Thymus (tissue), 11 donors: ENCODE measurements at regions not wholly inside any gene's neighbourhood (a gene's known extent, or its start where the extent isn't known, plus 50 kb on each side); places are given as distances from the start of the nearest gene placed in this dataset.
"Not testable (repeated sequence)": the region's sequence is repeated elsewhere in the genome, so short reads cannot be mapped to it uniquely, and the experiment has no call there.

ENCODE experiments used
- DNase-seq, 9 donors: peaks; one replicate each; pipeline ENCODE4 v3.0.0-alpha.2; 2013; ENCODE audit warnings: low spot score in 9 of 9, low read depth in 6 of 9, missing footprints in 1 of 9
- H3K27ac ChIP-seq, 2 donors: one replicate each; pipeline ENCODE4 v1.5.1; 2013; ENCODE audit warnings: control low read depth in 1 of 2, low read depth in 1 of 2, low read length in 1 of 2, mild to moderate bottlenecking in 1 of 2, moderate library complexity in 1 of 2
- H3K27me3 ChIP-seq, 2 donors: one replicate each; pipeline ENCODE4 v1.5.1; 2013; ENCODE audit warnings: low read length in 1 of 2; ENCODE audit not compliant: control insufficient read depth in 2 of 2, insufficient read depth in 1 of 2
- H3K36me3 ChIP-seq, 2 donors: one replicate each; pipeline ENCODE4 v1.5.1; 2013; ENCODE audit warnings: low read length in 1 of 2, mild to moderate bottlenecking in 1 of 2, moderate library complexity in 1 of 2; ENCODE audit not compliant: control insufficient read depth in 2 of 2, insufficient read depth in 2 of 2
- H3K4me1 ChIP-seq, 2 donors: one replicate each; pipeline ENCODE4 v1.5.1; 2013; ENCODE audit warnings: low read length in 2 of 2; ENCODE audit not compliant: control insufficient read depth in 2 of 2, insufficient read depth in 2 of 2
- H3K4me3 ChIP-seq, 2 donors: one replicate each; pipeline ENCODE4 v1.5.1; 2013; ENCODE audit warnings: low read length in 2 of 2, control low read depth in 1 of 2, mild to moderate bottlenecking in 1 of 2
- H3K9me3 ChIP-seq, 2 donors: one replicate each; pipeline ENCODE4 v1.5.1; 2013; ENCODE audit warnings: low read length in 1 of 2, mild to moderate bottlenecking in 1 of 2; ENCODE audit not compliant: control insufficient read depth in 2 of 2, insufficient read depth in 1 of 2
- WGBS: extraction: QIAGEN DNeasy Blood & Tissue Kit; methylation state at CpG from one replicate; pipeline ENCODE4 v1.1.7; 2013; 5-methylcytosine and 5-hydroxymethylcytosine counted together
- donor health status: healthy.

DNA sequence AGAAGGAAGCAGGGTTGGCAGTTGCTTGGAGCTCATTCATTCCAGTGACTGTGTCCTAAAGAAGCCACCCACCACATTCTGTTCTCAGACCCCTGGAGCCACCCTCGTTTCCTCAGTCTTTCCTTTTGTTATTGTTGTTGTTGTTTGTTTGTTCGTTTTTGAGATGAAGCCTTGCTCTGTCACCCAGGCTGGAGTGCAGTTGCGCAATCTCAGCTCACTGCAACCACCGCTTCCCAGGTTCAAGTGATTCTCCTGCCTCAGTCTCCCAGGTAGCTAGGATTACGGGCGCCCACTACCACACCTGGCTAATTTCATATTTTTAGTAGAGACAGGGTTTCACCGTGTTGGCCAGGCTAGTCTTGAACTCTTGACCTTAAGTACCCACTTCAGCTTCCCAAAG is 72.7 kb upstream of the ESRRB start:
- 92% methylated on average over 7 of the region's 7 CpGs for WGBS
- H3K36me3 ChIP-seq, H3K27me3 ChIP-seq, DNase-seq, H3K4me3 ChIP-seq, H3K27ac ChIP-seq, H3K9me3 ChIP-seq, H3K4me1 ChIP-seq: not testable (repeated sequence)

GRCh38 chr14:76304536-76305267 is 71.2 kb upstream of the ESRRB start:
- DNase-seq: no peak
- Histone ChIP-seq H3K9me3 (no peaks in the 10 kb centered on the region), H3K4me1 (no peaks in the 10 kb centered on the region), H3K36me3 (no peaks in the 10 kb centered on the region), H3K27me3 (peaks cover 0 to 7% of the 10 kb centered on the region in 2 donors), H3K27ac (no peak overlapping the region), H3K4me3 (no peak overlapping the region)
- WGBS: 80% methylated on average over 7 of the region's 7 CpGs

DNA sequence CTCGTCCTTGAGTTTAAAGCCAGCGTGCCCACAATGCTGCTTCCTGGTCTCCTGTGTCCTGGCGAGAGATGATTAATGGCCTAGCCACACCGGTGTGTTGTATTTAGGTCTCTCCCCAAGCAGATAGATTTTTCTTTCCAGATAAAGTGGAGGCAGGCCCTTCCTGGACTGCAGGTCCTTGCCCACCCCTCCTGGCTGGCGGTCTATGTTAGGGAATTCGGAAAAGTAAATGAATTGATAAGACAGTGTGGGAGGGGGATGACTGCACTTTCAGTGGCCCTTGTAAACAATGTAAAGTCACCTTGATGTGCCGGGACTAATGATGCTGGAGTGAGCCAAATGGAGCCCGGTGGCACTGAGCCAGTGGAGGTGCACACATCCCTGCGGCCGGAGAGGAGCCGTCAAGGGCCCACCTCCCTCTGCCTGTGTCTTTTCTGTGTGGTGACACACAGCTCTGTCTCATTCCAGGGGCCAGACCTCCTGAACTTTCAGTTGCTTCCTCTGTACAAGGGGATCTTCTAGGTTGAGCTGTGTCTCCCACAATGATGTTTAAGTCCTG is 70.6 kb upstream of the ESRRB start:
- H3K27ac ChIP-seq: no peak overlapping the region
- no peaks in the 10 kb centered on the region for H3K4me1 ChIP-seq
- no peaks in the 10 kb centered on the region for H3K36me3 ChIP-seq
- H3K27me3 ChIP-seq: peaks cover 3 to 14% of the 10 kb centered on the region in 2 donors
- no peak for DNase-seq
- 67% methylated on average over 11 of the region's 11 CpGs for WGBS
- no peak overlapping the region for H3K4me3 ChIP-seq
- H3K9me3 ChIP-seq: no peaks in the 10 kb centered on the region

- Histone ChIP-seq H3K9me3 (no peaks in the 10 kb centered on the region), H3K27me3 (peaks cover 3 to 21% of the 10 kb centered on the region in 2 donors), H3K4me1 (no peaks in the 10 kb centered on the region), H3K27ac (no peak overlapping the region), H3K4me3 (no peak overlapping the region), H3K36me3 (no peaks in the 10 kb centered on the region)
- DNase-seq: no peak
- 93% methylated on average over 12 of the region's 12 CpGs for WGBS
Observed at GRCh38 chr14:76306131-76306530, 69.8 kb upstream of the ESRRB start.

DNA sequence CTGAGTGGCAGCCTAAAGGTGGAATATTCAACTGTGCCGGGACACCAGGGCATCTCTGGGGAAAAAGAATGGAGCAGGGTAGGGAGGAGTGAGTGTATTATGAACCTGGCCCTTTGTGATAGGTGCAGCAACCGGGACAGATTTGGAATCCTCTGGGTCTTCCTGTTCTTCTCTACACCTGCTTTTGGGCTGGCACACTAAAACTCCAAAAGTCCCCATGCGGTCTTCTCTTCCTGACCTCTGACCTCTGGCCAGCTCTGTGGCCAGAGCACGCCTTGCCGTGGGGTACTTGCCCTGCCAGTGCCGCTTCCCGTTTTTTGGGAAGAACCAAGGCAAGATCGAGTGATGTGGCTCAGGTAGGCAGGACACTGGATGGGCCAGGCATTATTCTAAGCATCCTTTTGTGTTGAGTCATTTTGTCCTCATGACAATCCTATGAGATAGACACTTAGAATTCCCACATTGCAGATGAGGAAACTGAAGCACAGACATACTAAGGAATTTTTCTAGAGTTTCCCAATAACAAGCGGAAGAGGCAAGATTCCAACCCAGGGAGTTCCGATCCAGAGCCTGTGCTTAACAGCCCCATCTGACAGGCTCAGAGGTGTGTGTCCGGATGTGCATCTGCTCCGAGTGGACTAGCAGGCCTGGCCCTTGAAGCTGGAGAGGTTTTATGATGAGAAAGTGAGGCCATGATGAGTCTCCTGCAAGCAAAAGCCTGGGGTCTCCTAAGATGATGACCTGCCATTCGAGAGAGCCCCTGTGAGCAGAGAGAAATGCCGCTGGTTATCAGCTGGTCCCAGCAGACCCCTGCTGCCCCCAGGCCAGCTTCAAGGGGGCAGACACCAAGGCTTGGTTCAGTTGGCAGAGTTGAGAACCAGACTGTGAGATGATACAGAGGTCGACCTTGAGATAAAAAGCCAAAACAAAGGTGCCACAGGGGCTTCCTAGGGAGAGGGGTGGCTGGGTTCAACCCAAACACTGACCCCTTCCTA is 67.9 kb upstream of the ESRRB start:
- Histone ChIP-seq H3K27ac (no peak overlapping the region), H3K4me3 (no peak overlapping the region), H3K9me3 (no peaks in the 10 kb centered on the region), H3K27me3 (peaks cover 5 to 37% of the 10 kb centered on the region in 2 donors), H3K4me1 (no peaks in the 10 kb centered on the region), H3K36me3 (no peaks in the 10 kb centered on the region)
- WGBS: 96% methylated on average over 15 of the region's 15 CpGs
- no peak for DNase-seq

GRCh38 chr14:76309572-76310162 is 66.3 kb upstream of the ESRRB start:
- WGBS: 81% methylated on average over 8 of the region's 8 CpGs
- no peak overlapping the region for H3K27ac ChIP-seq
- H3K4me1 ChIP-seq: no peaks in the 10 kb centered on the region
- DNase-seq: no peak
- H3K4me3 ChIP-seq: no peak overlapping the region
- no peaks in the 10 kb centered on the region for H3K36me3 ChIP-seq
- peaks cover 8 to 50% of the 10 kb centered on the region in 2 donors for H3K27me3 ChIP-seq
- H3K9me3 ChIP-seq: no peaks in the 10 kb centered on the region

GRCh38 chr14:76311079-76311758 is 64.7 kb upstream of the ESRRB start:
- DNase-seq: no peak
- Histone ChIP-seq H3K9me3 (no peaks in the 10 kb centered on the region), H3K36me3 (no peaks in the 10 kb centered on the region), H3K27me3 (peaks cover 8 to 51% of the 10 kb centered on the region in 2 donors), H3K4me3 (no peak overlapping the region), H3K4me1 (no peaks in the 10 kb centered on the region), H3K27ac (no peak overlapping the region)
- WGBS: 11% methylated on average over 13 of the region's 13 CpGs

DNA sequence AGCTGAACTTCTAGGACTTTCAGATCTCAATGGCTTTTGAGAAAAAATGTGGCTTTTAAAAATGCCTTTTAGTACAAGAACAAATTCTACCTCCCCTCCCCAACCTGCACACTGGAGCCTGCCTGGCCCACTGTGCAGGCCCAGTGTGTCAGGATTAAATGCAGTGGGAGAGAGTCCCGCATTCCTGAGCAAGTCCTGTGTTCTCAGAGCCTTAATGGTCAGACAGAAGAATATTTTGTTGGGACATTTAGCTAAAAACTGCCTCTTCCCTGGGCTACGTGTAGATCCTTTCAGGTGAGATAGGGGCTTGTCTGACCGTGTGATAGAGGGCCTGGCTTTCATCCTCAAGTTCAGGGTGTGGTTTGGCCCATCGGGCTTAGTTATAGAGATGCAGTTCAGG is 63.1 kb upstream of the ESRRB start:
- Histone ChIP-seq H3K9me3 (no peaks in the 10 kb centered on the region), H3K27me3 (peaks cover 8 to 51% of the 10 kb centered on the region in 2 donors), H3K4me1 (no peaks in the 10 kb centered on the region), H3K36me3 (no peaks in the 10 kb centered on the region), H3K4me3 (no peak overlapping the region), H3K27ac (no peak overlapping the region)
- no peak for DNase-seq
- WGBS: 67% methylated on average over 4 of the region's 4 CpGs
